A673 (cell line): ENCODE measurements at regions not wholly inside any gene's neighbourhood (a gene's known extent, or its start where the extent isn't known, plus 50 kb on each side); places are given as distances from the start of the nearest gene placed in this dataset.

Source experiments
- BruUV-seq: library from RNA; stranded (reverse); fragments of 400-500 nt; replicated peaks from 2 replicates; lab custom pipeline; 2021; lab: Mats Ljungman, UMichigan
- CTCF ChIA-PET: fragments of 300-600 bp; sonication (Branson Sonifier 250); formaldehyde crosslinking; loops from one replicate; lab custom pipeline; 2022; ENCODE audit warnings: antibody characterized with exemption; lab: Charles Lee
- POLR2A ChIA-PET: fragments of 300-600 bp; sonication (Branson Sonifier 250); formaldehyde crosslinking; loops from one replicate; lab custom pipeline; 2022; ENCODE audit warnings: antibody characterized with exemption; ENCODE audit not compliant: low non-redundant PET; lab: Charles Lee
- DNase-seq: peaks from one replicate; pipeline ENCODE4 v3.0.0-alpha.2; 2015; ENCODE audit warnings: low spot score
- H3K27ac ChIP-seq: fragments of 200-600 bp; sonication (generic); 2 replicates; pipeline ENCODE4 v1.5.1; 2016; ENCODE audit warnings: mixed run types, low read depth, mild to moderate bottlenecking, mixed read lengths, antibody characterized with exemption, low read length; ENCODE audit not compliant: poor library complexity, severe bottlenecking
- H3K27me3 ChIP-seq: fragments of 200-600 bp; sonication (generic); replicated peaks from 2 replicates; pipeline ENCODE4 v1.6.1; 2017; ENCODE audit warnings: mixed run types, low read depth, mild to moderate bottlenecking, mixed read lengths, antibody characterized with exemption, low read length; ENCODE audit not compliant: insufficient read depth, poor library complexity
- H3K36me3 ChIP-seq: fragments of 200-600 bp; sonication (generic); 2 replicates; pipeline ENCODE4 v1.6.1; 2016; ENCODE audit warnings: mixed run types, mild to moderate bottlenecking, mixed read lengths, antibody characterized with exemption, low read length; ENCODE audit not compliant: insufficient read depth, poor library complexity, severe bottlenecking
- H3K4me1 ChIP-seq: fragments of 200-600 bp; sonication (generic); 2 replicates; pipeline ENCODE4 v1.6.1; 2017; ENCODE audit warnings: mixed run types, mild to moderate bottlenecking, mixed read lengths, antibody characterized with exemption, low read length; ENCODE audit not compliant: insufficient read depth, poor library complexity, severe bottlenecking
- H3K4me3 ChIP-seq: fragments of 200-600 bp; sonication (generic); 2 replicates; pipeline ENCODE4 v1.5.1; 2016; ENCODE audit warnings: low read depth, mixed run types, mild to moderate bottlenecking, mixed read lengths, low read length; ENCODE audit not compliant: poor library complexity, severe bottlenecking
- H3K9me3 ChIP-seq: fragments of 200-600 bp; sonication (generic); 2 replicates; pipeline ENCODE4 v1.6.1; 2016; ENCODE audit warnings: mixed run types, low read depth, mild to moderate bottlenecking, mixed read lengths, antibody characterized with exemption, low read length; ENCODE audit not compliant: poor library complexity, severe bottlenecking
- CTCF ChIP-seq: fragments of 300-800, 200-600 bp; sonication (generic); conservative IDR thresholded peaks from 2 replicates; pipeline ENCODE4 v1.5.1; 2017; ENCODE audit warnings: low read depth, mild to moderate bottlenecking, antibody characterized with exemption, low read length, moderate library complexity, mixed read lengths
- EZH2 ChIP-seq: fragments of 200-600 bp; sonication (generic); IDR thresholded peaks from 2 replicates; pipeline ENCODE4 v1.6.1; 2017; ENCODE audit warnings: borderline replicate concordance, low read depth, mild to moderate bottlenecking, mixed read lengths, antibody characterized with exemption, low read length; ENCODE audit not compliant: poor library complexity, severe bottlenecking
- intact Hi-C: fragments of 100-400 bp; cut with micrococcal nuclease; formaldehyde crosslinking; loops from one replicate; pipeline ENCODE4 v1.10.0; 2022; ENCODE audit not compliant: unreplicated experiment

GRCh38 chr2:220991972-220992371, 580.1 kb downstream of the EPHA4 start:
- ChIA-PET CTCF (no interaction called here), POLR2A (no interaction called here)
- TF ChIP-seq EZH2 (no peak), CTCF (no peak)
- H3K36me3 ChIP-seq = no peaks in the 10 kb centered on the region
- H3K4me1 ChIP-seq = no peaks in the 10 kb centered on the region
- no peak overlapping the region for H3K4me3 ChIP-seq
- H3K27ac ChIP-seq = no peak overlapping the region
- no peak for DNase-seq
- H3K27me3 ChIP-seq = no peaks in the 10 kb centered on the region
- intact Hi-C loops = no loop called here
- BruUV-seq = no TSS peak
- H3K9me3 ChIP-seq = no peaks in the 10 kb centered on the region

GRCh38 chr2:220994846-220995245, 577.3 kb downstream of the EPHA4 start:
- intact Hi-C loops = no loop called here
- ChIA-PET POLR2A (no interaction called here), CTCF (no interaction called here)
- no peaks in the 10 kb centered on the region for H3K27me3 ChIP-seq
- BruUV-seq = no TSS peak
- no peak for DNase-seq
- H3K27ac ChIP-seq = no peak overlapping the region
- H3K9me3 ChIP-seq = no peaks in the 10 kb centered on the region
- H3K36me3 ChIP-seq = no peaks in the 10 kb centered on the region
- no peak for TF ChIP-seq CTCF
- TF ChIP-seq EZH2 = no peak
- no peaks in the 10 kb centered on the region for H3K4me1 ChIP-seq
- no peak overlapping the region for H3K4me3 ChIP-seq

- no peak overlapping the region for H3K4me3 ChIP-seq
- BruUV-seq = no TSS peak
- ChIA-PET POLR2A (no interaction called here), CTCF (no interaction called here)
- no peaks in the 10 kb centered on the region for H3K36me3 ChIP-seq
- H3K27ac ChIP-seq = no peak overlapping the region
- H3K9me3 ChIP-seq = no peaks in the 10 kb centered on the region
- TF ChIP-seq CTCF (no peak), EZH2 (no peak)
- no peaks in the 10 kb centered on the region for H3K27me3 ChIP-seq
- no peaks in the 10 kb centered on the region for H3K4me1 ChIP-seq
- DNase-seq = no peak
- intact Hi-C loops = no loop called here
These were observed 576.5 kb downstream of the EPHA4 start for GRCh38 chr2:220995581-220995980.
